Naive B cell (primary cell): ENCODE measurements at regions not wholly inside any gene's neighbourhood (a gene's known extent, or its start where the extent isn't known, plus 50 kb on each side); places are given as distances from the start of the nearest gene placed in this dataset.
"Not testable (repeated sequence)": the region's sequence is repeated elsewhere in the genome, so short reads cannot be mapped to it uniquely, and the experiment has no call there.

Source experiments
- ATAC-seq, 2 donors: fragments of 150-1000 bp; cut with Tn5 transposase; 2 replicates each; pipeline ENCODE4 v1.10.0; 2021; ENCODE audit warnings: low read depth in 2 of 2, mild to moderate bottlenecking in 2 of 2, moderate library complexity in 2 of 2
- DNase-seq: peaks from one replicate; pipeline ENCODE4 v3.0.0; 2022
- H3K27ac Mint-ChIP-seq, 6 donors: one replicate each; pipeline ENCODE4 v1.8.0; 2020 to 2022; ENCODE audit warnings: mild to moderate bottlenecking in 6 of 6, mixed read lengths in 6 of 6, moderate library complexity in 5 of 6, inconsistent platforms in 2 of 6
- H3K27me3 Mint-ChIP-seq, 3 donors: one replicate each; pipeline ENCODE4 v1.8.0; 2021 to 2022; ENCODE audit warnings: mixed read lengths in 3 of 3, mild to moderate bottlenecking in 1 of 3
- H3K36me3 Mint-ChIP-seq, 2 donors: one replicate each; pipeline ENCODE4 v1.8.0; 2020 to 2022; ENCODE audit warnings: mixed read lengths in 2 of 2, inconsistent platforms in 1 of 2, mild to moderate bottlenecking in 1 of 2
- H3K4me1 Mint-ChIP-seq, 3 donors: one replicate each; pipeline ENCODE4 v1.8.0; 2020 to 2022; ENCODE audit warnings: mixed read lengths in 3 of 3, inconsistent platforms in 1 of 3, mild to moderate bottlenecking in 1 of 3, moderate library complexity in 1 of 3
- H3K4me3 Mint-ChIP-seq, 8 donors: one replicate each; pipeline ENCODE4 v1.8.0; 2020 to 2022; ENCODE audit warnings: mild to moderate bottlenecking in 8 of 8, mixed read lengths in 8 of 8, moderate library complexity in 8 of 8, inconsistent platforms in 2 of 8
- H3K9me3 Mint-ChIP-seq, 7 donors: one replicate each; pipeline ENCODE4 v1.8.0; 2020 to 2022; ENCODE audit warnings: mixed read lengths in 7 of 7, mild to moderate bottlenecking in 5 of 7, inconsistent platforms in 2 of 7, moderate library complexity in 1 of 7

DNA sequence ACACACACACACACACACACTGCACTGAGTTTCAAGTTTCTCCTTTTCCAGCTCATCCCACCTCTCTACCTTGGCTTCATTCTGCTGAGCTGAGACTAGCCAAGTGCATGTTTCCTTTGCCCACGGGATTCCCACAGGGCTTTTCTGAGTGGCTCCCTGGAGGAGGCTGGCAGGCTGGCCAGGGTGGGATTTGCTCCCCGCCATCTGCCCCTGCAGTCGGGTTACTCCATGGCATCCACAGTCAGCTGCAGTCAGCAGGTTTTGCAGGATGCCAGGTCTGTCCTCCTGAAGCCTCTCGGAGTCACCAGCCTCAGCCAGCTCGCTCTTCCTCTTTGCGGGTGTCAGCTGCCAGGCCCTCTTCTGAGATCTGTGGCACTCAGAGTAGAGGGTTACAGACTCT is 783.7 kb upstream of the SOX11 start:
- Mint-ChIP-seq H3K9me3 (peaks cover 0 to 8% (median 5%) of the 10 kb centered on the region in 7 donors), H3K27ac (peak overlapping the region in 1 of 6 donors; percentile 22), H3K27me3 (no peaks in the 10 kb centered on the region), H3K4me3 (no peak overlapping the region), H3K4me1 (no peaks in the 10 kb centered on the region), H3K36me3 (no peaks in the 10 kb centered on the region)
- ATAC-seq (no peak), DNase-seq (no peak)

DNA sequence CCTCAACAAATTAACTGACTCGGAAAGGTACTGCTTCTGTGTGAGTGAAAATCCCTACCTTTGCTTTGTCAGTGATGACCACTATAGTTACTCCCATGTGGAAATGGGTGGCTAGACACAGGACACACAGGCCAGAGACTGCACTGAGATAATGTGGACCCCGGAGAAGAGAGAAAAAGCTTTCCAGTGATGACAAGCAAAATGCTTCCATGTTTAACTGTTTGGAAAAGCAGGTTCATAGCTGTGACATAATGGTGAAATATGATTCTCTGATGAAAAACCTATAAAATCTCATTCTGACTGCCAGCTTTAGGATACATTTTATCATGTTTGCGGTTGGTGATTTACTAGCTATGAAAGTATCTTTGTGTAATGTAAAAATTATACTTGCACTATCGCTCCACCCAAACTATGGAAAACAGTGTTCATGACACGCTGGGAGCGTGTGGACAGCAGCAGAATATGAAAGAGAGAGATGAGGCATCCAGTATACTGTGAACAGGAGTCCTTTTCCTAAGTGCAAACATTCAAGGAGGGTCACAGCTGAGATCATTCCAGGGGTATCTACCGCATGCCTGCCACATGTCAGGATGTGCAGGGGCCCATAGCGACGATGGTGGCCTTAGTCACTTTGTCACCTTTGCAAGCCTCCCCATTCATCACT is 782.7 kb upstream of the SOX11 start:
- H3K4me3 Mint-ChIP-seq = no peak overlapping the region
- no peaks in the 10 kb centered on the region for H3K27me3 Mint-ChIP-seq
- H3K9me3 Mint-ChIP-seq = peaks cover 0 to 5% (median 3%) of the 10 kb centered on the region in 7 donors
- DNase-seq (no peak), ATAC-seq (no peak)
- no peak overlapping the region for H3K27ac Mint-ChIP-seq
- H3K4me1 Mint-ChIP-seq = no peaks in the 10 kb centered on the region
- no peaks in the 10 kb centered on the region for H3K36me3 Mint-ChIP-seq

DNA sequence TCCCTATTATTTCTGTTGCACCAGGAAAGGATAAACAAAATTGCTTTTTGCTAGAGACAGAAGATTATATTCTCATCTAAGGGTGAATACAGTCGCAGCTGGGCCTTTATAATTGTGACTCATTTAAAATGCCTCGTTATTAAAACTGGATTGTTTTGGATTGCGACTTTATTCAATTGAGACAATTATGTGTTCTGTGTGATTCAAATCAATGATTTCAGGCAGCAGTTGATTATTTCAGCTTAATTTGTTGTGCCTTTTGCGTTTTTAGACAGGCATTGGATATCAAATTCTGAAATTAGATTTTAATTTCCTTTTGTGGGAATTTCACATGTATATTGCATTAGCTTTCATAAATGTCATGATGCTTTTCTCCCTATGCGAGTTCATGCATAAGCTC is 778.1 kb upstream of the SOX11 start:
- DNase-seq = no peak
- Mint-ChIP-seq H3K4me3 (no peak overlapping the region), H3K27me3 (peaks cover 0 to 3% (median 0%) of the 10 kb centered on the region in 3 donors), H3K4me1 (no peaks in the 10 kb centered on the region), H3K9me3 (peaks cover 0 to 6% (median 2%) of the 10 kb centered on the region in 7 donors), H3K36me3 (no peaks in the 10 kb centered on the region), H3K27ac (no peak overlapping the region)
- no peak for ATAC-seq

DNA sequence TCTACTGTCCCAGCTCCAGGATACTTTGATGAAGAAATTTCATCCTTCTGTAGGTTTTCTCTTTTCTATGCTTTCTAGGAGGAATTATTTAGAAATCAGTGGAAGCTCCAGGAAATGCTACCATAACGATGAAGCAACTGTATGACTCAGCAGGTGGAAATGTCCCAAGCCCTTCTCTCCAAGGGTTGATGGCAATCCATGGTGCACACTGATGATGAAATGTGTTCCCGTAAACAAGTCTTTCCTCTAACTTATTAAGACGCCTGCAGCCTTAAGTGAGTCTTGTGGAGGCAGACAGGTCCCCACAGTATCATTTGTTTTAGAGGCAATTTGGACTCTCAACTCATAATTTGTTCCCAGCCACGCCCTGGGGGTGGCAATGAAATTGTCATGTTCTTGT is 777.6 kb upstream of the SOX11 start:
- no peaks in the 10 kb centered on the region for H3K36me3 Mint-ChIP-seq
- H3K27me3 Mint-ChIP-seq = peaks cover 0 to 3% (median 0%) of the 10 kb centered on the region in 3 donors
- no peaks in the 10 kb centered on the region for H3K4me1 Mint-ChIP-seq
- ATAC-seq = no peak
- no peak for DNase-seq
- no peak overlapping the region for H3K4me3 Mint-ChIP-seq
- H3K27ac Mint-ChIP-seq = no peak overlapping the region
- H3K9me3 Mint-ChIP-seq = peaks cover 0 to 6% (median 2%) of the 10 kb centered on the region in 7 donors

DNA sequence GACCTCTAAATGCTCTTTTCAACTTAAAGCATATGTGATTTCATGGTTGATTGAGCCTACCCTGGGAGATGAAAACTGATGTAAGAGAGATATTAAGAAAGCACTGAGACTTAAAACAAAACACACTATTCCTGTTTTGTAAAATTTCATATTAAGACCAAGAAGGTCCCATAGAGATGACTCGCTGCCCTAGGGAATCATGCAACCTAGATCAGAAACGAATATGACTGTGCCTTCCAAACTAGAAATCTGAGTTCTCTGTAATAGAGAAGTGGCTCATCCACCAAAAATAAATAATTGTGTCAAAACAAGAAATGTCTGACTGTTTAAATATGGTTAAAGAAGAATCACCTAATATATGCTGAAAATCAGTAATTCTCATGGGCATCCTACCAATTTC is 776.8 kb upstream of the SOX11 start:
- H3K27me3 Mint-ChIP-seq = peaks cover 0 to 3% (median 0%) of the 10 kb centered on the region in 3 donors
- no peaks in the 10 kb centered on the region for H3K36me3 Mint-ChIP-seq
- H3K4me3 Mint-ChIP-seq = no peak overlapping the region
- H3K4me1 Mint-ChIP-seq = no peaks in the 10 kb centered on the region
- ATAC-seq (no peak), DNase-seq (no peak)
- H3K27ac Mint-ChIP-seq = no peak overlapping the region
- H3K9me3 Mint-ChIP-seq = peaks cover 0 to 6% (median 2%) of the 10 kb centered on the region in 7 donors

DNA sequence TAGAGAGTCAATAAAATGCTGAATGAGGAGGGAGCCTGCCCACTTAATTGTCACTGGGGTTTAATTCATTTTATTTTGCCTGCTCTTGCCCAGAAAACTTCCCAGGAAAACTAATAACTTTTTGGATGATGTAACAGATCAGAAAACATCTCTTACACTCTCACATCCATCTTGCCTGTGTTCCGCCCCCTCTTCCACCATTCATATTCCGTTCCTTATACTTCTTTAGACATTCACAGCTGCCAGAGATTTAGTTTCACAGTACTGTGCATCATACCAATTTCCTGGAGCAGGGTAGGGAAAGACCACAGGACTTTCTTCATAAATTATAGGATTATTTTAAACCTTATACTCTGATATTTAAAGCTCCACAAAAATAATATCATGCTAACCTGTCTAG is 776.1 kb upstream of the SOX11 start:
- no peak overlapping the region for H3K4me3 Mint-ChIP-seq
- H3K36me3 Mint-ChIP-seq = no peaks in the 10 kb centered on the region
- no peaks in the 10 kb centered on the region for H3K4me1 Mint-ChIP-seq
- peaks cover 0 to 3% (median 0%) of the 10 kb centered on the region in 3 donors for H3K27me3 Mint-ChIP-seq
- no peak for ATAC-seq
- H3K9me3 Mint-ChIP-seq = peaks cover 0 to 6% (median 2%) of the 10 kb centered on the region in 7 donors
- DNase-seq = no peak
- H3K27ac Mint-ChIP-seq = no peak overlapping the region

DNA sequence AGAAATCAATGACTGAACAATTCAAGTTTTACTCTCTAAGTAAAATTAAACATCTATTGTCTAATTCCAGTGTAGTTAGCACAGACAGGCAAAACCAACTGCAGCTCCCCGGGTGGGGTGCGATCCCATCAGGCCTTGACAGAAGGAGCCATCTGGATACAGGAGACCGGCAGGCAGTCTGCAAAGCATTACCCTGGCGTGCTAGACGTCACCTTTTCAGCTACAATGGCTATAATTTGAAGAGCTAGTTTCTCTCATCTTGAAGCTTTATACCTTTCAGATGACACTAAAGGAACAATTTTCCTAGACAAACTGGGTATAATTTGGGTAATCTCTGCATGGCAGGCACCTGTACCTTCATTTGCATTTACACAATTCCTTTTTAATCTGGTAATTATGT is 761.5 kb upstream of the SOX11 start:
- no peak for ATAC-seq
- H3K27ac Mint-ChIP-seq = no peak overlapping the region
- no peak for DNase-seq
- H3K9me3 Mint-ChIP-seq = peaks cover 0 to 10% (median 4%) of the 10 kb centered on the region in 7 donors
- H3K36me3 Mint-ChIP-seq = no peaks in the 10 kb centered on the region
- no peak overlapping the region for H3K4me3 Mint-ChIP-seq
- H3K27me3 Mint-ChIP-seq = no peaks in the 10 kb centered on the region
- no peaks in the 10 kb centered on the region for H3K4me1 Mint-ChIP-seq

DNA sequence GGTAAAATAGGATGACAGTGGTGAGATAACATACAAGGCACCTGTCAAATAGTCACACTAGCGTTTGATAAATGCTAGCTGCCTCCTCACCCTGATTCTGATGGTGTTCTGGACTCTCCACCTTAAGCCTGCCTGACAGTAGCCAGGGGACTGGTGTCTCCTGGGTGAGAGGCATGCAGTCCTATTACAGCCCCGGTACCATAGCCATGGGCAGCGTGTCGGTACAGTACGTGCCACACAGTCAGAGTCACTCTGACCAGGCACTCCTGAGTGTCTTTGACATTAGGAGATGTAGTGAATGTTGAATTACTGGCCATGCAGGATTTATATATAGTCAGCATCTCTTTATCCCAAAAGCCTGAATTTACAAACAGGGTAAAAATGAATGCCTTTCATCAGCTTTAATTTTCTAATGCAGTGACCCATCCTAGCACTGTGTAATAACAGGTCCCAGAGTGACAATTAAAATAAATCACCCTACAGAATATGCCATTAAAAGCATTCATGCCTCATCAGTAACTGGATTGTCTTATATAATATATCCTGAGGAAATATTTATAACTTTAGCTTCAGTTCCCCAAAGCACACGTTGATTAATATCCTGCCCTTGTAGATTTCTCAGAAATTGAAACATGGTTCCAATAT is 760.3 kb upstream of the SOX11 start:
- ATAC-seq (no peak), DNase-seq (no peak)
- H3K4me3 Mint-ChIP-seq = peak overlapping the region in 1 of 8 donors; percentile 52
- H3K9me3 Mint-ChIP-seq = peaks cover 0 to 10% (median 4%) of the 10 kb centered on the region in 7 donors
- H3K27ac Mint-ChIP-seq = no peak overlapping the region
- no peaks in the 10 kb centered on the region for H3K27me3 Mint-ChIP-seq
- no peaks in the 10 kb centered on the region for H3K4me1 Mint-ChIP-seq
- no peaks in the 10 kb centered on the region for H3K36me3 Mint-ChIP-seq

DNA sequence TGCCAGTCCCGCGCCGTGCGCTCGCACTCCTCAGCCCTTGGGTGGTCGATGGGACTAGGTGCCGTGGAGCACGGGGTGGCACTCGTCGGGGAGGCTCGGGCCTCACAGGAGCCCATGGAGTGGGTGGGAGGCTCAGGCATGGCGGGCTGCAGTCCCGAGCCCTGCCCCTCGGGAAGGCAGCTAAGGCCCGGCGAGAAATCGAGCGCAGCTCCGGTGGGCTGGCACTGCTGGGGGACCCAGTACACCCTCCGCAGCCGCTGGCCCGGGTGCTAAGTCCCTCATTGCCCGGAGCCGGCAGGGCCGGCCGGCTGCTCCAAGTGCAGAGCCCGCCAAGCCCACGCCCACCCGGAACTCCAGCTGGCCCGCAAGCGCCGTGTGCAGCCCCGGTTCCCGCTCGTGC is 756.9 kb upstream of the SOX11 start:
- not testable (repeated sequence) for H3K9me3 Mint-ChIP-seq, H3K4me1 Mint-ChIP-seq, H3K27ac Mint-ChIP-seq, H3K27me3 Mint-ChIP-seq, H3K36me3 Mint-ChIP-seq, H3K4me3 Mint-ChIP-seq, ATAC-seq, DNase-seq

DNA sequence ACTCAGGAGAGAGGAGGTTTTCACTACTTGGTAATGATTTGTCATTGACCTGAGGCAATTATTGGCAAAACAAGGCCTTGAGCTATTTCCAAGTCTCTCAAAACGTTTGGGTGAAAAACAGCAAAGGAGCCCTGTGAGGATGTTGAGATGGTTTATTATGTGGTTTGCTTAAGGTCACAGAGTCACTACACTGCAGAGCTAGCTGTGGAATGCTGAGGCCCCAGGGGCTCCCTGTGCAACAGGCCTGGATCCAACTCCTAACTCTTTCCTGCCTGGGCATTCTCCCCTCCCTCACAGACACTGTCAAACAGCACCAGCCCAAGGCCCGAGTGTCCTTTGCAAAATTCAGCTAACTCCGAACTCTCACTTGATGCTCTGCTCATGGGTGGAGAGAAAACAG is 754.6 kb upstream of the SOX11 start:
- Mint-ChIP-seq H3K27me3 (no peaks in the 10 kb centered on the region), H3K27ac (no peak overlapping the region), H3K9me3 (peaks cover 0 to 11% (median 7%) of the 10 kb centered on the region in 7 donors), H3K4me3 (no peak overlapping the region), H3K36me3 (no peaks in the 10 kb centered on the region), H3K4me1 (no peaks in the 10 kb centered on the region)
- DNase-seq (no peak), ATAC-seq (no peak)

DNA sequence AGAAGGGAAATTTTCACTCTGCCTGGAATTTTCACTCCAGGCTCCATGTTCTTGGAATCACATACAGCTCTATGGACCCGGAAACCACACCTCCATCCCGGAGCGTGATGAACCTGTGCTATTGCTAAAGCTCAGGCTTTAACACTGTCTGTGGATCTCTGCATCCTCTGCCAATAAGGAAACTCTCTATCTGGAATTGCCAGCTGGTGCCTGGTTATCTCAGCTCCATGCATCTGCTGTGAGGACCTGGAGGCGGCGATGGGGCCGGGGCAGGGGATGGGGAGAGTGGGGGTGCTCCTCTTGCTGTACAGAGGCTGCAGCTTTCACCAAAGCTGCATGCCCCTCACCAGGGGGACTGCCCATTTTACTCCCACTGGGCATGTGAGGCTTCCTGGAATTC is 754.0 kb upstream of the SOX11 start:
- DNase-seq (no peak), ATAC-seq (no peak)
- Mint-ChIP-seq H3K36me3 (no peaks in the 10 kb centered on the region), H3K4me1 (no peaks in the 10 kb centered on the region), H3K9me3 (peaks cover 0 to 11% (median 5%) of the 10 kb centered on the region in 7 donors), H3K27ac (no peak overlapping the region), H3K4me3 (no peak overlapping the region), H3K27me3 (no peaks in the 10 kb centered on the region)

DNA sequence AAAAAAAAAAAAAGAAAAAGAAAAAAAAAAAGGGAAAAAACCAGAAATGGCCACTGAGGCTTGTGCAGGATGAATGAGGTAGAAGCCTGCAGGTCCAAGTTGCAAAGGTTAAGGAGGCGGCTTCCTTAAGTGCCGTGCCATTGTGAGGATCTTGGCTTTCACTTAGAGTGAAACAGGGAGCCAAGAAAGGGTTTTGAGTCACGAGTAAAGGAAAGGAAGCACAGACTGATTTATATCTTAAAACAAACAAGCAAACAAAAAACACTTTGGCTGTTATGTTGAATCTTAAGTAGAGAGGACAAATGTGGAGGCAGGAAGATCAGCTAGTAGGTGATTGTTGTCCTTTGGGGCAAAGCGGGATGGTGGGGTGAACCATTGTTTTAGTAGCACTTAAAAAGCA is 749.7 kb upstream of the SOX11 start:
- H3K9me3 Mint-ChIP-seq = peaks cover 0 to 5% (median 2%) of the 10 kb centered on the region in 7 donors
- ATAC-seq (no peak), DNase-seq (no peak)
- H3K4me1 Mint-ChIP-seq = no peaks in the 10 kb centered on the region
- no peaks in the 10 kb centered on the region for H3K36me3 Mint-ChIP-seq
- no peak overlapping the region for H3K27ac Mint-ChIP-seq
- H3K27me3 Mint-ChIP-seq = no peaks in the 10 kb centered on the region
- H3K4me3 Mint-ChIP-seq = no peak overlapping the region

DNA sequence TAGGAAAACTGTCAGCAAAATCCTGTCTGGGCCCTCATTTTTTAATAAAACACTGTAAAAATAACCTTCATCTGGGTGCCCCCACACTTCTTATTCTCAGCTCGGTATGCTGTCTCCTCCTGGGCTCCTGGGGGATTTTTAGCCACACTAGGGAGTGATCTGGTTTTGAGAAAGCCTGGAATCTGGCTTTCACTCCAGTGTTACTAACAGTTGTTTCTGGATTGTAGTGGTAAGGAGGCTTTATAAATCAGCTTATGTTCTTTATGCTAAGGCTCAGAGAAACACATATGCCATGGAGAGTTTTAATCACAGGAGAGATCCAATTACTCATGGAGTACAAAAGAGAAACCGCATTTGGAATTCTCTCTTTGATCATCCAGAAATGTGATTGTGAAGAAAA is 744.3 kb upstream of the SOX11 start:
- Mint-ChIP-seq H3K27me3 (no peaks in the 10 kb centered on the region), H3K4me1 (no peaks in the 10 kb centered on the region), H3K36me3 (no peaks in the 10 kb centered on the region), H3K4me3 (no peak overlapping the region), H3K9me3 (peaks cover 0 to 6% (median 0%) of the 10 kb centered on the region in 7 donors), H3K27ac (no peak overlapping the region)
- ATAC-seq (no peak), DNase-seq (no peak)

DNA sequence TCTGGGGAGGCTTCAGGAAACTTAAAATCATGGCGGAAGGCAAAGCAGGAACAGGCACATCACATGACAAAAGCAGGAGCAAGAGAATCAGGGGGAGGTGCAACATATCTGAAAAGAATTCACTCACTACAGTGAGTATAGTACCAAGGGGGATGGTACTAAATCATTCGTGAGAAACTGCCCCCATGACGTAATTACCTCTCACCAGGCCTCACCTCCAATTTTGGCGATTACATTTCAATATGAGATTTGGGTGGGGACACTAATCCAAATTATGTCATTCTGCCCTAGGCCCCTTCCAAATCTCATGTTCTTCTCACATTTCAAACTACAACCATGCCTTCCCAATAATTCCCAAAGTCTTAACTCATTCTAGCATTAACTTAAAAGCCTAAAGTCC is 740.8 kb upstream of the SOX11 start:
- no peaks in the 10 kb centered on the region for H3K36me3 Mint-ChIP-seq
- H3K27ac Mint-ChIP-seq = no peak overlapping the region
- no peaks in the 10 kb centered on the region for H3K4me1 Mint-ChIP-seq
- H3K27me3 Mint-ChIP-seq = no peaks in the 10 kb centered on the region
- no peak overlapping the region for H3K4me3 Mint-ChIP-seq
- peaks cover 0 to 6% (median 0%) of the 10 kb centered on the region in 7 donors for H3K9me3 Mint-ChIP-seq
- ATAC-seq = no peak
- no peak for DNase-seq
